Ureter (tissue), 1 donor: ENCODE measurements at regions not wholly inside any gene's neighbourhood (a gene's known extent, or its start where the extent isn't known, plus 50 kb on each side); places are given as distances from the start of the nearest gene placed in this dataset.

ENCODE experiments used
- DNase-seq: peaks from one replicate; pipeline ENCODE4 v3.0.0-alpha.2; 2020; ENCODE audit warnings: low spot score
- donor health status: DM: yes; HTN: yes; CAD: no.

DNA sequence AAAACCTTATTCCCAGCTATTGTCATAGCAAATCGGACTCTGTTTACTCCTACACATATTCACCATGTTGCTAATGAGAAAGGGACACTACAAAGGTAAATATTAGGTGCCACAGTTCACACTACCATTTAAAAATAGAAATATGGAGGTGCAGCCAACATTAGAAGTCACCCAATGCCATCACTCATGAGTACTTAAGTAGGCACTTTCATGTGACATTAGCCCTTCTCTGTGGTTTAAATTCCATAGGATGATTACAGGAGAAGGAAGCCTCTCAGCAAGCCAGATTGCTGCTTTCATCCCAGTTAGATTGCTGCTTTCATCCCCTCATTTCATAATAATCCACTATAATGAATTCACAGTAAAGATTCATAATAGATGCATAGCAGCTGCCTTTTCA lies 376.8 kb upstream of the ALCAM start:
- DNase-seq: no peak

DNA sequence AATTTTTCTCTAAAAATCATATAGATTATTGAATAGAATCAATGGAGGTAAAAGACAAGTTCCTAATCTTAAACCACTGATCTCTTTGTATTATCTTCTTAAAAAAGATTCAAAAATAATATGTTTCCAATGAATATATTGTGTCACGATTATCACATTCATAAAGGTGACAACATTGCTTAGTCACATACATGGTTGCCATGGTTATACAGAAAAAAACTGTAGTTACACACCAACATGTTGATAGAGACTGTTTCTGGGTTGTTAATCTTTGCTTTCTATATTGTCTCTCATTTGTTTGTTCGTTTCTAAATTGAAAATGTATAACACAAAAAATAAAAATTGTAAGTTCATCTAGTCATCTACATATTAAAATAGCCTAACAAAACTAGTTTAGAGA lies 376.0 kb upstream of the ALCAM start:
- no peak for DNase-seq

DNA sequence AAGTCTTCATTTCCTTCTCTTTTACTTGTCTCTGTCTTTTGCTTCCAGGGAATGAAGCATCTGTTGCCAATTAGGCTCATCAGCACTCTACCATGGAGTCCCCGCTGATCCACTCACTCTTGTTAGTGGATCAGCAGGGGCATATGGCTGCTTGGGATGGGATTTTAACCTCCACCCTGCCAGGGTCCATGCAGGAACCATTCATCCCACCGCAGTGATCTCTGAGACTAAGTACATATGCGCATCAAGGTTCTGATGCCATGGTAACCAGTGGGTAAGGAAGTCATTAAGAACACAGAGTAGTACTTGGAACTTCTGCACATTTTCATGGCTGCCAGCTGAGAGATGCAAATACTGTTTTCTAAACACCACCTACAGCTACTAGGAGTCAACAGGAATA lies 374.0 kb upstream of the ALCAM start:
- DNase-seq: no peak

GRCh38 chr3:105006164-105006563 lies 360.5 kb upstream of the ALCAM start:
- no peak for DNase-seq

- no peak for DNase-seq
Observed at GRCh38 chr3:105013657-105014056, 353.1 kb upstream of the ALCAM start.

- DNase-seq: no peak
Observed at GRCh38 chr3:105014631-105015030, 352.1 kb upstream of the ALCAM start.

- DNase-seq: no peak
Observed at GRCh38 chr3:105022813-105023212, 343.9 kb upstream of the ALCAM start.

- DNase-seq: no peak
Observed at GRCh38 chr3:105030211-105030610, 336.5 kb upstream of the ALCAM start.

- no peak for DNase-seq
Observed at GRCh38 chr3:105032541-105032940, 334.2 kb upstream of the ALCAM start.

DNA sequence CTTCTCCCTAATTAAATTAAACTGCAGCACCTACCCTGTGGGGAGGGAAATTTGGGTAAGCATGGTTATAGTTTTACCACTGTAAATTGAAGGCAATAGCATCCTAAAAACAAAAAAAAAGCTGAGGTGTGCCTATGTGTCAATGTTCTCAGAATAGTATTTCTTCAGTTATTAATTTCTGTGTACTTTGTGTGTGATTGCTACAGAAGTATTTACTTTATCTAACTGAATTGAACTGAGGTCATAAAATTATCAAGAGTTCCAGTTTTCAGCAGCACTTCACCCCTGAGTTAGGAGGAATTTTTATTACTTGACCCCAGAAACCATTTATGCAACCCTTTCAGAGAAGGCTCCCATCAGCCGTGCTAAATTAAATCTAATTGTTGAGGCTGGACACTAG lies 333.6 kb upstream of the ALCAM start:
- DNase-seq: no peak

- no peak for DNase-seq
Observed at GRCh38 chr3:105039004-105039403, 327.7 kb upstream of the ALCAM start.

DNA sequence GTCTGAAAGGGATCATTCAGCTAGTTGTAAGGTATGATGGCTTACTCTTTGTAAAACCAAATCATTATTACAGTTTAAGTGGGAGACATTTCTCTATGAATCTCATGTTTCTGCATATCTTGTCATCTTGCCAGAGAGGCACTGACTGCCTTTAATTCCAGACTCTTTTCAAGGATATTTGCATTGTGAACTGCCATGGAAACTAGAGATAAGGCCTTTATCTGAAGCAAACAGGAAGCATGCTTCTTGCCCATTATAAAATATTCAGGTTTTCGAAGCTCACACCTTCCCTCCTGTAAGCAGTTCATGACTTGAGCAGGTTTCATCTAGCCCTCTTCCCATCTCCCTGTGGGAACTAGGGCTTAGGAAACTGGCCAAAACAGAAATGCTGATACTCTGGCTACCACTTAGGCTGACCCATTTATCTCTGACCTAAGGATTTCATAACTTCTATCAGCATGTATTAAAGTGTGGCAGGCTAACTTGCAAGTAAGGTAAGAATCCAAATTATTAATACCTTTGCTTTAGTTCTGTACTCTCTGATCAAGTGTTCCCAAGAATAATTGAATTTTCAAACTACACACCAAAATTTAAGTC lies 326.6 kb upstream of the ALCAM start:
- no peak for DNase-seq

DNA sequence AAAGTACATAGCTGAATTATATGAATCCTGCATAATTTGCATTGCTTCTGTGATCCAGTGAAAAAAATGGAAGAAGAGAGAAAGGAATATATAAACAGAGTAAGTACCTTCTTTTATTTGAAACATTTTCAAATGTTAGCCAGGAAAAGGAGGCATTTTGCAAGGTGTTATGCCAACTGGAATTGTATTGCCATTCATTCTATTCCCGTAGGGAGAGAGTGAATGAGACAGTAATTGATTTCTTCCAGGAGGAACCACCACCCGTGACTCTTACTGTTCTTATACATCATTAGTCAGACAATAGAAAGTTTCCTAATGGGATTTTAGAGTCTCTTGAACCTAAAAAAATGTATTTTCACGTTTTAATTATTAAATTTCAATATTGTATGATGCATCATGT lies 324.1 kb upstream of the ALCAM start:
- no peak for DNase-seq

DNA sequence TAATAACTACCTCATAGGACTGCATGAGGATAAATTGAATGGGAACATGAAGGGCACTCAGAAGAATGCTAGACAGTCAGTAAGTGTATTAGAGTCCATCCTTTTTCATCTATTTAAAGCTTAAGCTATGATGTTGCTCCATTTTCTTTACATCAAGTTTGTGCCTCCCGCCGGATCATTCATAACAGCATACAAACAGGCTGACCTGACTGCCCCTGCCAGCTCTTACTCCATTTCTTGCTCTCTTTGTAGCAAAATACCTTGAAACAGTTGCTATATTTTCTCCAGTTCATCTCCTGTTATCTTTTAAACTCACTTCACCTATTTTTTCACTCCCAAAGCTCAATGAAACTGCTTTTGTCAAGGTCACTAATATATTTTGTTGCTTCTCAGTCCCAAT lies 315.6 kb upstream of the ALCAM start:
- DNase-seq: no peak

GRCh38 chr3:105051972-105052371 lies 314.7 kb upstream of the ALCAM start:
- DNase-seq: no peak

- DNase-seq: no peak
Observed at GRCh38 chr3:105062853-105063252, 303.9 kb upstream of the ALCAM start.

- DNase-seq: no peak
Observed at GRCh38 chr3:105065895-105066839, 300.5 kb upstream of the ALCAM start.

GRCh38 chr3:105067361-105067760 lies 299.3 kb upstream of the ALCAM start:
- DNase-seq: no peak

DNA sequence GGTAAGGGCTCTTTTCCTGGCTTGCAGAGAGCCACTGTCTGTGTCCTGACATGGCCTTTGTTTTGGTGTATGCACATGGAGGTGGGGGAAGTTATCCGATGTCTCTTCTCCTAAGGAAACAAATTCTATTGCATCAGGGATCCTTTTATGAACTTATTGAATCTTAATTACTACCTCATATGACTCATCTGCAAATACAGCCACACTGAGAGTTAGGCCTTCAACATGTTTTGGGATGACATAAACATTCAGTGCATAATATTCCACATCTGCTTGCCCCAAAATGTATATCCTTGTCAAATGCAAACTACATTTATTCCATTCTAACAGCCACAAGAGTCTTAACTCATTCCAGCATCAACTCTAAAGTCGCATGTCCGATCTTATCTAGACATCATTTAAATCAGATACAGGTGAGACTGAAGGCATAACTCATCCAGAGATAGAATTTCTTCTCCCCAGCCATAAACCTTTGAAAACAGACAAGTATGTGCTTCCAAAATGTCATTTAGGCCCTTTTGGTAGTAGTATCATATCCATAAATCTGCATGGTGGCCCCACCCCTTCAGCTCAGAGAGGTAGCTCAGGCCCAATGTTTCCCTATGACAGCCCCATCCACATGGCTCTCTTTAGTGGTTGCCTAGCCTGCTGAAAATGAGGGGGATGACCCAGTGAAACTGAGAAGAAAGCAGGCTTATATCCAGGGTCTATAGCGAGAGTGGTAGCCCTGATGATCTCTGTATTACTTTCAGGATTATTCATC lies 289.5 kb upstream of the ALCAM start:
- DNase-seq: no peak

- no peak for DNase-seq
Observed at GRCh38 chr3:105083945-105084344, 282.8 kb upstream of the ALCAM start.

GRCh38 chr3:105085506-105085905 lies 281.2 kb upstream of the ALCAM start:
- no peak for DNase-seq

DNA sequence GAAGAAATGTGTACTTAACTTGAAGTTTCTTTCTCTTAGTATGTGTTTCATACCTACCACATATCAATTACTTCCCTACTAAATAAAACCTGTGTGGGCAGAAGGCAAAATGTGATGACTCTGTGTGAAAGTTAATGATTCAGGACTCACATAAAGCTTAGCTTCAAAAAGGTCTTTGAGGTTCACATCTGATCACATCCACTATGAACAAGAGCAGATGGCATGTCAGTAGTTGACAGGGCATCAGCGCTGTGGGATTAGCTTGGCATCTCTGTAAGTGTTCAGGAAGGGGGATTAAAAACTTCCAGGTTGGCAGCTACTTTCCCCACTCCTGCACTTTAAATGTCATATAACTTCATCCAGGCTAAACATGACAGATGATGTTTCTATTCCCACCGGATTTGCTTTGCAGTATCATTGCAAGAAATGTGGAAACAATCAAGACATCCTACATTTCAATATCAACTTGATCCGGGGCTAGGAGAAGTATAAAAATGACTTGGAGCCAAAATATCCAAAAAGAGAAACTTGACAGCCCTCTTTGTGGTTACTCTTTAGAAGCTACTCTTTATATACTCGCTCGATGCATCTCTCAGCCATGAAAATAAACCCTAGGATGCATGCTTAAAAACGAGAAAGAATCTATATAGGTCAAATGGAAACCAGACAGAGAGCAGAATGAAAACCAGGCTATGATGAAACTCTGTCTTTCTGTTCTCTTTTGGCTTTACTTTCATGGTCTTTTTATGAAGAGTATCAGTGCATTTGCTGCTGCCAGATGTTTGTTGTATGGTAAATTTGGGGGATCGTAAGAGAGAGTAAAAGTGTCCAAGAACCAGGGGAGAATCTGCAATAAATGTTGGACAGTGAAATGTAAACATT lies 273.1 kb upstream of the ALCAM start:
- no peak for DNase-seq
